ENCODE measurements at regions not wholly inside any gene's neighbourhood (a gene's known extent, or its start where the extent isn't known, plus 50 kb on each side); places are given as distances from the start of the nearest gene placed in this dataset.

GRCh38 chr3:89971329-89971728 lies 863.9 kb downstream of the EPHA3 start:
- no peak overlapping the region for H3K4me3 Mint-ChIP-seq
- no peaks in the 10 kb centered on the region for H3K9me3 Mint-ChIP-seq
- no peak for TF ChIP-seq CTCF (conservative IDR thresholded peaks at IDR 0.05)
- H3K27me3 Mint-ChIP-seq (ENCODE audit: low read depth): no peaks in the 10 kb centered on the region
- no peaks in the 10 kb centered on the region for H3K4me1 Mint-ChIP-seq
- peaks cover 2% of the 10 kb centered on the region for H3K36me3 Mint-ChIP-seq (ENCODE audit: low read depth)
- DNase-seq (ENCODE audit: low read depth, low spot score): no peak
- H3K27ac Mint-ChIP-seq (ENCODE audit: unreplicated experiment): no peak overlapping the region

GRCh38 chr3:89973156-89973555 lies 865.7 kb downstream of the EPHA3 start:
- H3K9me3 Mint-ChIP-seq: no peaks in the 10 kb centered on the region
- H3K27ac Mint-ChIP-seq (ENCODE audit: unreplicated experiment): no peak overlapping the region
- TF ChIP-seq CTCF (conservative IDR thresholded peaks at IDR 0.05): no peak
- no peaks in the 10 kb centered on the region for H3K36me3 Mint-ChIP-seq (ENCODE audit: low read depth)
- H3K4me3 Mint-ChIP-seq: no peak overlapping the region
- no peaks in the 10 kb centered on the region for H3K4me1 Mint-ChIP-seq
- H3K27me3 Mint-ChIP-seq (ENCODE audit: low read depth): no peaks in the 10 kb centered on the region
- DNase-seq (ENCODE audit: low read depth, low spot score): no peak

GRCh38 chr3:89974903-89975519 lies 867.6 kb downstream of the EPHA3 start:
- Mint-ChIP-seq H3K27ac (ENCODE audit: unreplicated experiment) (no peak overlapping the region), H3K4me1 (no peaks in the 10 kb centered on the region), H3K36me3 (ENCODE audit: low read depth) (no peaks in the 10 kb centered on the region), H3K4me3 (no peak overlapping the region), H3K9me3 (no peaks in the 10 kb centered on the region), H3K27me3 (ENCODE audit: low read depth) (no peaks in the 10 kb centered on the region)
- TF ChIP-seq CTCF (conservative IDR thresholded peaks at IDR 0.05): no peak
- no peak for DNase-seq (ENCODE audit: low read depth, low spot score)

- no peak overlapping the region for H3K27ac Mint-ChIP-seq (ENCODE audit: unreplicated experiment)
- no peak for TF ChIP-seq CTCF (conservative IDR thresholded peaks at IDR 0.05)
- no peaks in the 10 kb centered on the region for H3K27me3 Mint-ChIP-seq (ENCODE audit: low read depth)
- peaks cover 19% of the 10 kb centered on the region for H3K9me3 Mint-ChIP-seq
- DNase-seq (ENCODE audit: low read depth, low spot score): no peak
- no peak overlapping the region for H3K4me3 Mint-ChIP-seq
- peaks cover 9% of the 10 kb centered on the region for H3K36me3 Mint-ChIP-seq (ENCODE audit: low read depth)
- no peaks in the 10 kb centered on the region for H3K4me1 Mint-ChIP-seq
These were observed 876.0 kb downstream of the EPHA3 start for GRCh38 chr3:89983449-89983848.

- H3K4me1 Mint-ChIP-seq: peaks cover 4% of the 10 kb centered on the region
- H3K9me3 Mint-ChIP-seq: peaks cover 2% of the 10 kb centered on the region
- H3K36me3 Mint-ChIP-seq (ENCODE audit: low read depth): no peaks in the 10 kb centered on the region
- H3K27ac Mint-ChIP-seq (ENCODE audit: unreplicated experiment): no peak overlapping the region
- no peak for DNase-seq (ENCODE audit: low read depth, low spot score)
- TF ChIP-seq CTCF (conservative IDR thresholded peaks at IDR 0.05): no peak
- H3K4me3 Mint-ChIP-seq: no peak overlapping the region
- H3K27me3 Mint-ChIP-seq (ENCODE audit: low read depth): no peaks in the 10 kb centered on the region
These were observed 897.9 kb downstream of the EPHA3 start for GRCh38 chr3:90005281-90005847.
